Mammary epithelial cell (primary cell): ENCODE measurements at regions not wholly inside any gene's neighbourhood (a gene's known extent, or its start where the extent isn't known, plus 50 kb on each side); places are given as distances from the start of the nearest gene placed in this dataset.
"Not testable (repeated sequence)": the region's sequence is repeated elsewhere in the genome, so short reads cannot be mapped to it uniquely, and the experiment has no call there.

Experiments used
- EZH2 ChIP-seq: IDR thresholded peaks from 2 replicates; pipeline ENCODE4 v1.6.1; 2012; ENCODE audit warnings: low read length, inconsistent platforms, borderline replicate concordance
- TF ChIP-seq, protein P1 (sequence below), 2 donors: IDR thresholded peaks in 1 of 2; conservative IDR thresholded peaks in 1 of 2; 2 replicates each; pipeline ENCODE4 v1.5.1; 2011 to 2012; ENCODE audit warnings: inconsistent platforms in 2 of 2, low read length in 2 of 2, mild to moderate bottlenecking in 2 of 2, control low read depth in 1 of 2, low read depth in 1 of 2; ENCODE audit not compliant: insufficient read depth in 1 of 2; ENCODE audit errors: extremely low read depth in 1 of 2

DNA sequence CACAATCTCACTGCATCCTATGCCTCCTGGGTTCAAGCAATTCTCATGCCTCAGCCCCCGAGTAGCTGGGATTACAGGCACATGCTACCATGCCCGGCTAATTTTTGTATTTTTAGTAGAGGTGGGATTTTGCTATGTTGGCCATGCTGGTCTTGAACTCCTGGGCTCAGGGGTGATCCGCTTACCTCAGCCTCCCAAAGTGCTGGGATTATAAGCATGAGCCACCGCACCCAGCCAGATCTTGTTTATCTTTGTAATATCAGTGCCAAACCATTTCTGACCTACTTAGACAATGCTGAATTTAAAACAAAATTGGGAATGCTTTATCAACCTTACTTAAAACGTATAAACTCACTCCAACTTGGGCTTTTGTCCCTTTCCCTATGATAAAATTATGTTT, 103.7 kb upstream of the GBE1 start:
- TF ChIP-seq, protein P1, sequence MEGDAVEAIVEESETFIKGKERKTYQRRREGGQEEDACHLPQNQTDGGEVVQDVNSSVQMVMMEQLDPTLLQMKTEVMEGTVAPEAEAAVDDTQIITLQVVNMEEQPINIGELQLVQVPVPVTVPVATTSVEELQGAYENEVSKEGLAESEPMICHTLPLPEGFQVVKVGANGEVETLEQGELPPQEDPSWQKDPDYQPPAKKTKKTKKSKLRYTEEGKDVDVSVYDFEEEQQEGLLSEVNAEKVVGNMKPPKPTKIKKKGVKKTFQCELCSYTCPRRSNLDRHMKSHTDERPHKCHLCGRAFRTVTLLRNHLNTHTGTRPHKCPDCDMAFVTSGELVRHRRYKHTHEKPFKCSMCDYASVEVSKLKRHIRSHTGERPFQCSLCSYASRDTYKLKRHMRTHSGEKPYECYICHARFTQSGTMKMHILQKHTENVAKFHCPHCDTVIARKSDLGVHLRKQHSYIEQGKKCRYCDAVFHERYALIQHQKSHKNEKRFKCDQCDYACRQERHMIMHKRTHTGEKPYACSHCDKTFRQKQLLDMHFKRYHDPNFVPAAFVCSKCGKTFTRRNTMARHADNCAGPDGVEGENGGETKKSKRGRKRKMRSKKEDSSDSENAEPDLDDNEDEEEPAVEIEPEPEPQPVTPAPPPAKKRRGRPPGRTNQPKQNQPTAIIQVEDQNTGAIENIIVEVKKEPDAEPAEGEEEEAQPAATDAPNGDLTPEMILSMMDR (conservative IDR thresholded peaks at IDR 0.05 in 1 of 2, IDR thresholded peaks at IDR 0.05 in 1 of 2; ENCODE audit: extremely low read depth in 1 of 2, insufficient read depth in 1 of 2, low read depth in 1 of 2, low read length in 2 of 2) = not testable (repeated sequence)
- not testable (repeated sequence) for TF ChIP-seq EZH2
